Muscle of leg (tissue), 3 donors: ENCODE measurements at regions not wholly inside any gene's neighbourhood (a gene's known extent, or its start where the extent isn't known, plus 50 kb on each side); places are given as distances from the start of the nearest gene placed in this dataset.

Experiments
- DNase-seq: peaks from one replicate; pipeline ENCODE4 v3.0.0; 2013
- H3K27ac ChIP-seq: one replicate; pipeline ENCODE4 v1.5.1; 2013; ENCODE audit warnings: mild to moderate bottlenecking, low read length, control low read depth
- H3K27me3 ChIP-seq: one replicate; pipeline ENCODE4 v1.6.1; 2013; ENCODE audit warnings: low read length; ENCODE audit not compliant: control insufficient read depth, insufficient read depth
- H3K36me3 ChIP-seq: one replicate; pipeline ENCODE4 v1.6.1; 2013; ENCODE audit warnings: low read length; ENCODE audit not compliant: control insufficient read depth, insufficient read depth
- H3K4me1 ChIP-seq: one replicate; pipeline ENCODE4 v1.6.1; 2013; ENCODE audit warnings: low read length; ENCODE audit not compliant: control insufficient read depth, insufficient read depth
- H3K4me3 ChIP-seq: one replicate; pipeline ENCODE4 v1.5.1; 2013; ENCODE audit warnings: low read length, control low read depth
- H3K9me3 ChIP-seq: replicated peaks from 2 replicates; pipeline ENCODE4 v1.6.1; 2013; ENCODE audit warnings: low read depth, low read length; ENCODE audit not compliant: control insufficient read depth
- WGBS: methylation state at CpG from one replicate; pipeline ENCODE4 v1.1.5; 2013; ENCODE audit warnings: missing lambda C conversion rate; ENCODE audit not compliant: insufficient coverage; 5-methylcytosine and 5-hydroxymethylcytosine counted together

- Histone ChIP-seq H3K36me3 (no peaks in the 10 kb centered on the region), H3K4me3 (no peak overlapping the region), H3K4me1 (peaks cover 14% of the 10 kb centered on the region), H3K27me3 (no peaks in the 10 kb centered on the region), H3K27ac (no peak overlapping the region), H3K9me3 (no peaks in the 10 kb centered on the region)
- DNase-seq = peak; percentile 58
- no CpG with 5 or more reads among the region's 1 CpG for WGBS
These were observed 184.3 kb downstream of the C11orf87 start for GRCh38 chr11:109606256-109606655.

DNA sequence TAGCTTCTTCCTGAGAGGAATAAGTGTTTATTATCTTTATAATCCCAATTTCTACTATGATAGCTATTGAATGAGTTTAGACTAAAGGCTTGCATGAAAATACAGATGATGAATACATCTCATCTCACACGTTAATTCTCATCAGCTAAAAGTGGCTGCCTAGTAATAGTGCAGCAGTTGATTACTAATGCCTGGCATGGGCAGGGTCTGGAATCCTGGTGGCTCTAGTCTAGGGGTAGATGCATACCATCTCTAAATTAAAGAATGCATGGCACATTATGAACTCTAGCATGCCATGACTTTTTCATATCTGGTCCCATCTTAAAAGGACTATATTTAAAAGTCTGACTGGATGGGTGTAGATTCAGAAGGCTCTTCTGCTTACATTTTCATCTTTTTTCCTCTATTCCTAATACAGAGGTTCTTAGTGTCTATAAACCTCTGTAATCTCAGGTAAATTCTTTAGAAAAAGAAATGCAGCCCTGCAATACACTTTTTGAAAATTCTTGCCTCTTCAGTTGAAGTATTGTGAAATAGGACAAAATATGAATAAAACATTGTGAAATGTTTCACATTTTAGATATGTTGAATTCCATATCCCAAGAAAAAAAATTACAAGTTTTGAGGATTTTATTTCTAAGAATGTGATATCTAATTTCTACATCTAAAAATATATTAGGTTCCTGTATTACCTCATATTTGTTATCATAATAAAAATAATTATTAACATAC lies 187.6 kb downstream of the C11orf87 start:
- peaks cover 14% of the 10 kb centered on the region for H3K4me1 ChIP-seq
- H3K27ac ChIP-seq = no peak overlapping the region
- no peaks in the 10 kb centered on the region for H3K27me3 ChIP-seq
- no peak overlapping the region for H3K4me3 ChIP-seq
- no CpG with 5 or more reads among the region's 1 CpG for WGBS
- H3K9me3 ChIP-seq = no peaks in the 10 kb centered on the region
- H3K36me3 ChIP-seq = no peaks in the 10 kb centered on the region
- DNase-seq = no peak

DNA sequence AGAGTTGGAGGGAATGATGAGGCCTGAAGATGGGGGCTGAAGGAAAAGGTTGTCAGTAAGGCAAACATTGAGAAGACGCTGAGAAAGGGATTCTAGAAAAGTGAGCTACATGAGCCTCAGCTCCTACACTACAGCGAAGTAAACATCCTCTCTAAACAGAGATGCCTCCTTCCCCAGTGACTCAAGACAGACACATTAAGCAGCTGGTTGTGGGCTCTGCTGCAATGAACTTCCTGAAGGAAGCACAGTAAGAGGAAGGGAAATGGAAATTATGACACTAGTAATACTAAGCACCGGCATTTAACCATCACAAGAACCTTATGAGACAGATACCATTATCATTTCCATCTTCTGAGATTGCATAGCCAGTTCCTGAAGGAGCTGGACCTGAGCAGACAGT lies 190.5 kb downstream of the C11orf87 start:
- WGBS = no CpG with 5 or more reads among the region's 3 CpGs
- no peak overlapping the region for H3K27ac ChIP-seq
- H3K4me3 ChIP-seq = no peak overlapping the region
- H3K27me3 ChIP-seq = no peaks in the 10 kb centered on the region
- DNase-seq = peak; percentile 26
- no peaks in the 10 kb centered on the region for H3K4me1 ChIP-seq
- H3K36me3 ChIP-seq = no peaks in the 10 kb centered on the region
- no peaks in the 10 kb centered on the region for H3K9me3 ChIP-seq

DNA sequence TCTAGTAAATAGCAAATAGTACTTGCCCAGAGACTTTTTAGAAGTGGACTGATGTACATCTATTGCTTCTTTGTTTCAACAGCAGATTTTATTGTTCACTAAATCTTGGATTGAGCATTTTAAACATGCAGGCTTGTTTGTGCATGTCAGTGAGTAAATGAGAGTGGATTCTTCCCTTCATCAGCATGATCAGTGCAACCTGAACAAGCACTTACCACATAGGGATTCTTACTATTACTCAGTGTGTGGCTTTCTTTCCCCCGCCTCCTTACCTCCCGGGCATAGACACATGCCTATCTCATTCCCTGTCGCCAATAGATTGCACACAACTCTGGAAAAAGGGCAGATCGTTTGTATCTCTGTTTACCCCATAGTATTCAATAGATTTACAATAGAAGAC lies 197.5 kb downstream of the C11orf87 start:
- DNase-seq = no peak
- H3K27ac ChIP-seq = no peak overlapping the region
- H3K9me3 ChIP-seq = no peaks in the 10 kb centered on the region
- H3K27me3 ChIP-seq = no peaks in the 10 kb centered on the region
- no peaks in the 10 kb centered on the region for H3K4me1 ChIP-seq
- H3K36me3 ChIP-seq = no peaks in the 10 kb centered on the region
- 67% methylated on average over 1 of the region's 4 CpGs for WGBS
- no peak overlapping the region for H3K4me3 ChIP-seq

DNA sequence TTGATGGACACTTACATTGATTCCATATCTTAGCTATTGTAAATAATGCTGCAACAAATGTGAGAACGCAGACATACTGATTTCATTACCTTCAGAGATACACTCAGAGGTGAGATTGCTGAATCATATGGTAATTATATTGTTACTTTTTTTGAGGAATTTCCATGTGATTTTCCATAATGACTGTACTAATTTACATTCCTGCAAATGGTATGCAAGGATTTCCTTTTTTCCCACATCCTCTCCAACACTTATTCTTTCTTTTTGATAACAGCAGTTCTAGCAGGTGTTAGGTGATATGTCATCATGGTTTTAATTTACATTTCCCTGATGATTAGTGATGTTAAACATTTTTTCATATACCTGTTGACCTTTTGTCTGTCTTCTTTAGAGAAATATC lies 207.7 kb downstream of the C11orf87 start:
- WGBS = no CpG with 5 or more reads among the region's 1 CpG
- no peak overlapping the region for H3K4me3 ChIP-seq
- no peak for DNase-seq

GRCh38 chr11:109641549-109641948 lies 219.6 kb downstream of the C11orf87 start:
- Histone ChIP-seq H3K27ac (no peak overlapping the region), H3K27me3 (no peaks in the 10 kb centered on the region), H3K36me3 (no peaks in the 10 kb centered on the region), H3K4me3 (no peak overlapping the region), H3K4me1 (no peaks in the 10 kb centered on the region), H3K9me3 (no peaks in the 10 kb centered on the region)
- DNase-seq = peak; percentile 77
- 21% methylated on average over 6 of the region's 9 CpGs for WGBS

More for the DNA sequence above, 207.7 kb downstream of the C11orf87 start:
- Histone ChIP-seq H3K27ac (no peak overlapping the region), H3K9me3 (peaks cover 2% of the 10 kb centered on the region), H3K4me1 (no peaks in the 10 kb centered on the region), H3K36me3 (no peaks in the 10 kb centered on the region), H3K27me3 (no peaks in the 10 kb centered on the region)

- no peak overlapping the region for H3K4me3 ChIP-seq
- no peaks in the 10 kb centered on the region for H3K4me1 ChIP-seq
- WGBS = 0% methylated on average over 1 of the region's 2 CpGs
- H3K9me3 ChIP-seq = no peaks in the 10 kb centered on the region
- no peaks in the 10 kb centered on the region for H3K27me3 ChIP-seq
- H3K36me3 ChIP-seq = no peaks in the 10 kb centered on the region
- peak; percentile 50 for DNase-seq
- H3K27ac ChIP-seq = no peak overlapping the region
These were observed 222.2 kb downstream of the C11orf87 start for GRCh38 chr11:109644152-109644551.

GRCh38 chr11:109648804-109649203 lies 226.8 kb downstream of the C11orf87 start:
- Histone ChIP-seq H3K36me3 (no peaks in the 10 kb centered on the region), H3K9me3 (no peaks in the 10 kb centered on the region), H3K4me3 (no peak overlapping the region), H3K27ac (no peak overlapping the region), H3K27me3 (no peaks in the 10 kb centered on the region), H3K4me1 (no peaks in the 10 kb centered on the region)
- DNase-seq = no peak

DNA sequence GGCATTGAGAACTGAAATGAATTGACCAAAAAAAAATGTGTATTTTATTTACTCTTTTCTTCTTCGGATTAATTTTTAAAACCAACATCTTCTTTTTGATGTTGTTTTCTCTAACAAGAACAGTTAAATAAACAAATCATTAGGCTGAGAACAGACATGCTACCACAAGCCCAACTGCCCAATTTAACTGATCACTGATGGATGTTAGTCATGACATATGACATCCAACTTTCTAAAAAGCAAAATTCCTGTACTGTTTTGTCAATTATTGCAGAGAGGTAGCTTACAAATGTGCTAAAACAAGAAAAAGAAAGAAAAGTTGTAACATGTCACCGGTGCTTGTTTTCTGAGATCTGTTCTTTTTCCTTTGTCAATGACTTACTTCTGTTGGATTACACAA lies 232.1 kb downstream of the C11orf87 start:
- no peaks in the 10 kb centered on the region for H3K4me1 ChIP-seq
- no peak overlapping the region for H3K27ac ChIP-seq
- H3K9me3 ChIP-seq = no peaks in the 10 kb centered on the region
- no peaks in the 10 kb centered on the region for H3K36me3 ChIP-seq
- no peaks in the 10 kb centered on the region for H3K27me3 ChIP-seq
- no peak overlapping the region for H3K4me3 ChIP-seq
- DNase-seq = no peak
- no CpG with 5 or more reads among the region's 2 CpGs for WGBS

GRCh38 chr11:109658190-109658589 lies 236.2 kb downstream of the C11orf87 start:
- Histone ChIP-seq H3K36me3 (no peaks in the 10 kb centered on the region), H3K4me1 (no peaks in the 10 kb centered on the region), H3K27ac (no peak overlapping the region), H3K9me3 (no peaks in the 10 kb centered on the region), H3K4me3 (no peak overlapping the region), H3K27me3 (no peaks in the 10 kb centered on the region)
- no CpG with 5 or more reads among the region's 4 CpGs for whole genome bisulfite sequencing
- DNase-seq = peak; percentile 73

GRCh38 chr11:109667719-109668118 lies 245.7 kb downstream of the C11orf87 start:
- no peak for DNase-seq
- Histone ChIP-seq H3K36me3 (no peaks in the 10 kb centered on the region), H3K27ac (no peak overlapping the region), H3K27me3 (no peaks in the 10 kb centered on the region), H3K9me3 (peaks cover 5% of the 10 kb centered on the region), H3K4me1 (peaks cover 3% of the 10 kb centered on the region), H3K4me3 (no peak overlapping the region)
- WGBS = 100% methylated on average over 2 of the region's 2 CpGs
